HG03280 (cell line): ENCODE measurements at regions not wholly inside any gene's neighbourhood (a gene's known extent, or its start where the extent isn't known, plus 50 kb on each side); places are given as distances from the start of the nearest gene placed in this dataset.
"Not testable (repeated sequence)": the region's sequence is repeated elsewhere in the genome, so short reads cannot be mapped to it uniquely, and the experiment has no call there.

Experiments used
- ATAC-seq: cut with Tn5 transposase; IDR thresholded peaks from one replicate; pipeline ENCODE4 v1.9.1; 2021; ENCODE audit warnings: mild to moderate bottlenecking, moderate library complexity; ENCODE audit not compliant: unreplicated experiment

GRCh38 chr1:157369808-157370521 is 182.3 kb downstream of the FCRL5 start:
- ATAC-seq: no peak

- not testable (repeated sequence) for ATAC-seq
Observed at GRCh38 chr1:157368941-157369340, 183.4 kb downstream of the FCRL5 start.

- no peak for ATAC-seq
Observed at GRCh38 chr1:157368363-157368762, 184.0 kb downstream of the FCRL5 start.

- no peak for ATAC-seq
Observed at GRCh38 chr1:157367870-157368269, 184.4 kb downstream of the FCRL5 start.

- no peak for ATAC-seq
Observed at GRCh38 chr1:157367091-157367739, 185.1 kb downstream of the FCRL5 start.

GRCh38 chr1:157364612-157365011 is 187.7 kb downstream of the FCRL5 start:
- no peak for ATAC-seq

GRCh38 chr1:157363660-157364140 is 188.6 kb downstream of the FCRL5 start:
- ATAC-seq: peak; percentile 71

GRCh38 chr1:157360023-157360390 is 192.3 kb downstream of the FCRL5 start:
- ATAC-seq: no peak

GRCh38 chr1:157359314-157360022 is 192.8 kb downstream of the FCRL5 start:
- ATAC-seq: no peak

GRCh38 chr1:157357111-157357510 is 195.2 kb downstream of the FCRL5 start:
- ATAC-seq: no peak

- no peak for ATAC-seq
Observed at GRCh38 chr1:157356601-157357000, 195.7 kb downstream of the FCRL5 start.

- no peak for ATAC-seq
Observed at GRCh38 chr1:157353546-157353945, 198.8 kb downstream of the FCRL5 start.

GRCh38 chr1:157352817-157353408 is 199.4 kb downstream of the FCRL5 start:
- no peak for ATAC-seq

- no peak for ATAC-seq
Observed at GRCh38 chr1:157352216-157352615, 200.1 kb downstream of the FCRL5 start.

GRCh38 chr1:157351800-157352199 is 200.5 kb downstream of the FCRL5 start:
- ATAC-seq: not testable (repeated sequence)

- ATAC-seq: no peak
Observed at GRCh38 chr1:157348538-157349480, 203.5 kb downstream of the FCRL5 start.

- ATAC-seq: no peak
Observed at GRCh38 chr1:157347506-157347905, 204.8 kb downstream of the FCRL5 start.

- ATAC-seq: not testable (repeated sequence)
Observed at GRCh38 chr1:157337785-157338184, 199.6 kb upstream of the ETV3 start.

- no peak for ATAC-seq
Observed at GRCh38 chr1:157335056-157335455, 196.9 kb upstream of the ETV3 start.

GRCh38 chr1:157334041-157334440 is 195.8 kb upstream of the ETV3 start:
- no peak for ATAC-seq
